HG03097 (cell line): ENCODE measurements at regions not wholly inside any gene's neighbourhood (a gene's known extent, or its start where the extent isn't known, plus 50 kb on each side); places are given as distances from the start of the nearest gene placed in this dataset.

ENCODE experiments used
- ATAC-seq: cut with Tn5 transposase; IDR thresholded peaks from one replicate; pipeline ENCODE4 v1.9.1; 2021; ENCODE audit not compliant: unreplicated experiment, low FRiP score

DNA sequence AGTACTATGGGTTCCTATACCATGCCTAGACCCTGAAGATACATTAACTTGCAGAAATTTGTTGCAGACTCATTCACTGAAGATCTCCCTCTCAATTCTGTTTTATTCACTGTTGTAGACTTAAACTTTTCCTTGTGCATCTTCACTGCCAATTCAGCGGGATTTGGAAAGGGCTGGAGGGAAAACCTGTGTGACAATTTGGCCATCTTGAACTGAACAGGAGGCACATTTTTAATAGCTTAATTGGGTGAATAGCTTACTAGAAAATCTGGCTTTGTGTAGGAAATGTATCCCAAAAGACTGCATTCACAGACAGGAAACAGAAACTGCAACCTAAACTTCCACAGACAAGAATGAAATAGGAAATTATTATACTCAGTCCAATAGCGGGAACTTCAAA is 512.3 kb downstream of the XIRP2 start:
- ATAC-seq: no peak

DNA sequence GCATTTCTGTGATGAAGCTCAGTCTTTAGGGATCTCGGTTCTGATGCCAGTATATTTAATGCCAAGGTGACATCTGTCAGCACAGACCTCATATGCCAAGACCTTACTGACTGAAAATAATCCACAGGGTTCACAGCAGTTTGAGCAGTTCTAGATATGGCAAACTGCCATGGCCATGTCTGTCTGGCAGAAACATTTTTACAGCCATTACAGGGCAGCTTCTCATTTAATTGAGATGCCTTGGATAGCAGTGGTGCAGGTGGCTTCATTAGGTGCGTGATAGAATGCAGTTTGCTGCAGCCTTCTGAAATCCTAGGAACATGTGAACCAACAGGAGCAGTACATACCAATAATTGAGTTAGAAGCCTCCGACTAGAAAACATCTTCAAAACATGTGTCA is 510.6 kb downstream of the XIRP2 start:
- no peak for ATAC-seq

DNA sequence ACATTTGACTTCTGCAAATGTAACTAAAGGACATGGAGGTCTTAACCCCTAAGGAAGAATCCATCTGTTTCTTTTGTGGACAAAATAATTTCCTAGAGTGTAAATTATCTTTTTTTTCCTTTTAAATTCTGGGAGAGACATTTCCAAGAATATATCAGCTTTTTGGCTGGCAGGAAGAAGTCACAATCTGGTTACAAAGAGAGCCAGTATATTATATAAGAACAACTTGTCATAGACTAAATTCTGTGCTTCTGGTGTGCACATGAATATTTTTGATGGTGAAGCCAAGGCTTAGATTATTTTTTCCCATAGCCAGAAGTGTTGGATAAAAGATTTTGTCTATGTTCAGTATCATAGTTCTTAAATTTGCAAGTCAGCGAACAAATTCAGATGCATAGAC is 500.6 kb downstream of the XIRP2 start:
- ATAC-seq: no peak

DNA sequence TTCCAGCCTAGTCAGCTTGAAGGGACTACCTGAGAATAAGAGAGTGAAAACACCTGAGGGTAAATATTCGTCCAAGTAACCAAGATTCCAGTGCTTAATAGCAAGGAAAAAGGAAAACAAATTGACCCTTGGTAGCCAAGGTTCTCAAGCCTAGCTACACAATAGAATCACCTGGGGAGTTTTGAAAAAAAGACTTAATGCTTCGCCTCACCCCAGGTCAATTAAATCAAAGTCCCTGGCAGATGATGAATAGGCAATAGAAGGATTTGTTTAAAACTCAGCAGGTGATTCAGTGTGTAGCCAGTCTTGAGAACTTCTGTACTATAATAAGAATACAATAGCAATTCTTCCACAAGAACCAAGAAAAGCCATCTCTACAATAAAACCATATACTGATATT is 500.2 kb downstream of the XIRP2 start:
- no peak for ATAC-seq

DNA sequence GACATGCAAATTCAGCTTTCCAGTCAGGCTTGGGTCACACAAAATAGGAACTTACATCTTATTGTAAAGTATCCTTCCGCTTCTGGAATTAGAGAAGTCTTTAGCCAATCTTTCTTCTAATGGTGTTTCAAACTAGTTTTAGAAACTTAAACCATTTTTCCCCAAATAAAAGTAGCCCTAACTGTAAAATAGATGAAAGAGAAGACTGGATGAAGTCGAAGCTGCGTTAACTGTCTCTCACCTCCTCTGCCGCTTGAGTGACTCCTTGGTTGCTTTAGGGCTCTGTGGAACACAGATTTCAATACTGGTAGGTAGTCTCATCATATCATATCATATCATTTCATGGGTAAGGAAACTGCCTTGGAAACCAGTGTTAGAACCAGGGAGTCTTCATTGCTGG is 498.4 kb downstream of the XIRP2 start:
- ATAC-seq: no peak

DNA sequence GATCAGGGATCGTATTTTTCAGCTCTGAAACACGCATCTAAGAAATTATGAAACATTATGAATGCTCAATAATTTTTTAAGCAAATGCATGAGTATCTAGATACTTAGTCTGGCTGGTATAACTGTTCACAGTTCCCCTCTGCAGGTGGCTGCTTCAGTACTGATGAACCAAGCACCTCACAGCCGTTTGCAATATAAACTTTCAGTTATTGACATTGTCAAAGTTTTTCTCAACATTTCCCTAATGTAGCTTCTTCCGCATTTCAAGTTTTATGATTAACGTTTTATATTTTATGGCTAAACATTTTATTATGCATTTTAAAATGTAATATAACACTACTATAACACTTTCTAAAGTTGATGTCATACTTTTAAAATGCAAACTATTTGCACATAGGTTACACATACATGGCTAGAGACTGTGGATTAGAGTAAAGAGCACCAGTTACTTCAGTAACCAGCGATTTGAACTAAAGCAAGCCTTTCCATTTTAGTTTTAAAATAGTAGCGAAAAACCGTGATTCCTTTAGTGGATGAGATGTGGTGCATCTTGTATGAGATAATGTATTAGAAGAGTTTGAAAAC is 495.4 kb downstream of the XIRP2 start:
- ATAC-seq: no peak

DNA sequence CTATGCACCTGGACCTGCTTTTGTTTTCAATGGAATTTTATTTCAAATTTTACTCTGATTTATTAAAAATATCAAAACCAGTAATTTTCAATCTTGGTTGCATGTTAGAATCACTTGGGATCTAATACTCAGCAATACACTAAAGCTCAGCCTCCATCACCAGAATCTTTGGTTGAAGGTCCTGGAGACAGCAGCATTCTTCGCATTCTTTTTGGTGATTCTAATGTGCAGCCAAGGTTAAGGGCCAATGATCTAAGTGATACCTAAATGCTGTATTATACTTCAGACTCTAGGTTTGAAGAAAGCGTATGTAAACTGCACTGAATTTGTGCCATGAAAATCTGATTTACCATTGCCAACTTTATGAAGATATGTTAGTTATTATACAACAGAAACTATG is 493.1 kb downstream of the XIRP2 start:
- ATAC-seq: no peak

DNA sequence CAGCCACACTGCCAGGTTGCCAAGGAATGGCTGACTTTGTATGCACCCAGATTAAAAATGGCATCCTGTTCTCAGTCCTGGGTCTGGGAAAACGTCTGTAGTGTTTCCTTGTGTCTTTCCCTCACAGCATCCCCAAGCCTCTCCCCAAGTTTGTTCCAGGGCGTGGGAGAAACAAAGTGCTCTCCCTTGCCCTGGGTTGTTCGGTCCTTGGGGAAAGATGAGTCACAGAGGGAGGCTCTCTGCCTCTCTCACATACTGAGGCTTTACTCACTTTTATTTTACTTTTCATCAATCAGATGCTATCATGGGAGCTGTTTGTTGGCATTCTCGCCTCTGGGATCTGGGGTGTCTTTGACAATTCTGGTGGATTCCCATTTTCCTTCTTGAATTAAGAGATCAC is 492.3 kb downstream of the XIRP2 start:
- no peak for ATAC-seq

DNA sequence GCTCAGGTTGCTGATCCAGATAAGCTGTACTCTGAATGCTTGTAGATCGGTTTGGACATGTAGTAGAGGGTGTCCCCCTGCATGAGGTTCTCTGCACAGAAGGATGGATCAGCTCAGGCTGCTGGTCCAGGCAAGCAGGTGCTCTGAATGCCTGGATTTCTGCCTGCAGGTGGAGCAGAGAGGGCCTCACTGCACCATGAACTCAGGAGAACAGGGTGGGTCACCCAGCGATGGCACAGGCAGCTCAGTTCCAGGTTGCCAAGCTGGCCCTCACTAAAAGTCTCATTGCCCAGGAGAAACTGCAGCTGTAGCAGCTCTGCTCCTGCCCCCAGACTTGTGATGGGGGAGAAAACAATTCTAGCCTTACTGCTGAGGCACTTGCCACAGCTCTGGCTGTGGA is 491.8 kb downstream of the XIRP2 start:
- no peak for ATAC-seq

DNA sequence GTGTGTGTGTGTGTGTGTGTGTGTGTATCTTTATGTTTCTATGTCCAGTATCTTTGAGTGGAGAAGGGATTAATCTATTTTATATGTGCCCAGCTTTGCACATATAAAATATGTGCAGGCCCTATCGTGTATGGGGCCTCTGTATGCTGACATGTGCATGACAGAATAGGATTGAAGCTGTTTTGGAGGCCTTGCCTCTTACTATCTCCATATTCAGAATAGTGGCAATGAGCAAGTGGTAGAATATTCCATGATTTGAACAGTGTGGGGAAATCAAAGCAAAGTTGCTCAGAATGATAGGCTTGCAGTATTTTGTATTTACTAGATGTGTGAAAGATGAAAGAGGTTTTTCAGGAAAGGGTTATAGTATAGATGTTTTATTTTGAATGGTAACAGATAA is 480.8 kb downstream of the XIRP2 start:
- ATAC-seq: no peak

DNA sequence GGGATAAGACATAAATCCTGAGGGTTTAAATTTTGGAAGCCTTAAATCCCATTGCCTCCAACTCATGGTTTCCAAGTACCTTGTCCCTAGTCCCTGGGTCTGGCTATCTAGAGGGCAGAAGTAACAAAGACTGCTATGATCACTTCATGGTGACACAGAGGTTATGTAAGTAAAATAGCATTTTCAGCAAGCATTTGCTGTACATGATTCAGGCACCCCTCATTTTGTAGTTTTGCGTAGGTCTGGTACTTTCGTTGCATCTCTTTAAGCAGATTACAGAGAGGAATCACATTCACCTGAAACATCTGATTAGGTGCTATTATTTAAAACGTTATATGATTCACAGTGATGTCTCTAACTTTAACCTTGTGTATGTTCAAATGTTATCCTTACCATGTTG is 480.1 kb downstream of the XIRP2 start:
- ATAC-seq: no peak

DNA sequence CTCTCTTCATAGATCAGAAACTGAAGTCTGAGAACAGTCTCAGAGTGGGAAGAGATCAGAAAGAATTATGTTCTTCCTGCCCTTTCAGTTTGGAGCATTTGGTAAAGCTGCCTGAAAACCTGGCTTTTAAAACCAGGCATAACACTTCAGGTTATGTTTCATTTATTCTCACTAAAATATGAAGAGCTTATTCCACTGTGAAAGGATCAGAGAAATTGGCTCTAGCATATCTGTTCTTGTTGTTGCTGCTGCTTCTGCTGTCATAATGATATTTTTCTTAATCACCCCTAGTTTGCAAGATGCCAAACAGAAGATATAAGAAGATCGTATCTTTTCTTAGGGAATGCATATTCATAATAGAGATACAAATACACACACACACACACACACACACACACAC is 476.9 kb downstream of the XIRP2 start:
- no peak for ATAC-seq

DNA sequence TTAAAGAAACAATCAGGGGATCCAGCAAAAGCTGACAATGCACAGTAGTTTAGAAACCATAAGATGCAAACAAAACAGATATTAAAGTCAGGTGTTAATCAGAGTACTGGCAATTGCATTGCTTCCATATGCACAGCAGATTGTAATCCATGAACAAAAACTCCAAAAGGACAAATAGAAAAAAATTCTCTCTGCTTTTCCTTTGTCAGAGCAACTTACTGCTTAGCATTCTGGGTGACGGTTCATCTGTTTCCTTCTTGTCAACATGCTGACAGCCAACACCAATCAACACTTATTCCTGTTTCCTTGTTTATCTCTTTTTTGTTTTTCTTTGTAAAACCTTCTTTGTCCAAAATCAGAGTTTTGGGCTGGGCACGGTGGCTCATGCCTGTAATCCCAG is 473.1 kb downstream of the XIRP2 start:
- no peak for ATAC-seq

DNA sequence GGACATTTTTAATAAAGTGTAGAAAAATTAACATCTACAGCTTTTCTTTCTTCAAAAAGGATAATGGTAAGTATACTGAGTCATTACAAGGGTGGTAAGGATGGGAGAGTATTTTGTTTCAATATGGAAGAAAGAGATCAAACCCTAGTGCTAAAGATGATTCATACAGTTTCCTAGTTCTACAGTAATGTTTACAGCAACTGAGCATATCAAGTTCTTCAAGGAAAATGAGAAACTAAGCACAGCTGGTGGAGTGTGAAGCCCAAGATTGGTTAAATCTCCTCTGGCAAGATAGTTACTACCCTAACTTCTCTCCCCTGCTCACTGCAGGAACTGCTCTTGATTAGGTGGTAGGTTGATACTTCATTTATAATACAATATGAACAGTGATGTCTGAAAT is 467.5 kb downstream of the XIRP2 start:
- no peak for ATAC-seq

DNA sequence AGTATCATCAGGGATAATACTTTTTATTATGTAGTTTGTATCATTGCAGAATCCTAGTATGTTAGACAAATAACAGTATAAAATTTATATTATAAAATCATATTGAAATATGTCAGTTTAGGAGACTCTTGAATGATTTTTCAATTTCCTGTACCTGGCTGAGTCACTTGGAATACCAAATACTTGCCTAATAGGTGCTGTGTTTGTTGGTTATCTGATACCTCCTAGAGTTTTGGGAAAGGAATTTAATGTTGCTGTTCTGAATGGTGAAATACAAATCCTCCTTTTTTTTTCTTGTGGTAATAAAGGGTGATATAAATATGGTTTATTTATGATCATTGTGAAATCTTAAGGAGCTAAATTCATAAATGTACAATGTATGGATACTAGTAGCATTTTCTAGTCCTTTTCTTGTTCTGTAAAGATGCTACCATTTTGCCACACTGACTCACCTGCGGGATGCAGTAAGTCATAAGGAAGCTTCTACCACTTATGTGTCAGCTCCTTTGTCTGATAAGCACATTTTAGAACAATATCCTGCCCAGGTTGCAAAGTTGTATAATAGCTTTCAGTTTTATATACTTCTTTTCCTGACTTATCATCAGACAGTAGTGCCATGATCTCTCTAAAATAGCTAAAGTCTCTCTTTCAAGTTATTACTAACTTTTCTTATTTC is 465.5 kb downstream of the XIRP2 start:
- ATAC-seq: no peak

DNA sequence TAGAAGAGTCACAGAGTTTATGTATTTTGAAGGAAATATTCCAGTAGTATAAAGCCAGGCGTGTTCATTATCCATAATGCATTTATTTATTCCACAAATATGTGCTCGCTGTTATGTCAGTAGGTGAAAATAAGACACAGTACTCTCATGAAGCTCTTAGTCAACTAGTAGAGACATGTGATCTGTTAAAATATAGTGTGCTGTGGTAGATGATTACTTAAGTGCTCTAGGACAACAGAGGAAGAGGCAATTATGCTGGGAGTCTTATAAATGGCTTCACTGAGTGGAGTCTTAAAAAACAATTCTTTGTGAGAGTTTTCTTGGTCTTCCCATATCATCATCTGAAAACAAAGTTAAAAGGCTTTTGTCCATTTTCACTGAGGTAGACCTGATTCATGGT is 457.3 kb downstream of the XIRP2 start:
- no peak for ATAC-seq

DNA sequence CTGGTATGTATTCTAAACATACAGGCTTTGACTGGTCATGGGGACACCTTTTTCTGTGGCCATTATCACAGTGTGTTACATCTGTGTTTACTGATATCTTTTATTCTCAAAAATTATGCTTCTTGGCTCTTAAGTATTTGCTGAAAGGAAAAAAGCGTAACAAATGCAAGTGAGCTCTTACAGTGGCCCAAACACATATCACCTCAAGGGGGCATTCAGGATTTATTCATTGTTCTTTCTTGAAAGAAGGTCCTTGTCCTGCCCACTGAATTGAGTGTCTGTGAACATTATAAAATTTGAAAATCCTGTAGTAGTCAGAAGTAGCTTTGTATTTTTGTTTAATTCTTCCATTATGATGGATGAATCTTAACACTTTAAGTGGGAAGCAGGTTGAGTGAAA is 454.5 kb downstream of the XIRP2 start:
- ATAC-seq: no peak

DNA sequence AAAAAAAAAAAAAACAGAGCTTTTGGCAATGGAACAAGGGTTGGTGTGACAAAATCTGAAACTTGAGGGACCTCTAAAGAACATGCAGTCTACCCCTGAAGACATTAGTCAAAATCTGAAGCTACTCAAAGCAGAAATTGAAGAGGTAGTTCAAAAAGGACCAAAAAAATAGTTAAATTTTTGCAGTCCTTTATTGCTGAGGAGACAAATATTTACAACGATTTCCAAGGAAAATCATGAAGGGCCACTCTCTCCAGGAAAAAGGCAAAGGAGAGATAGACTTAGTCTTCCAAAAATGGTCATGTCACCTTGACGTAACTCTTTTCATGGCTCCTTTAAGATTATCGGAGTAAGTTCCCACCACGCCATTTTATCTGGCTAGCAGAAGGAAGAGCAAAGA is 452.0 kb downstream of the XIRP2 start:
- ATAC-seq: no peak

DNA sequence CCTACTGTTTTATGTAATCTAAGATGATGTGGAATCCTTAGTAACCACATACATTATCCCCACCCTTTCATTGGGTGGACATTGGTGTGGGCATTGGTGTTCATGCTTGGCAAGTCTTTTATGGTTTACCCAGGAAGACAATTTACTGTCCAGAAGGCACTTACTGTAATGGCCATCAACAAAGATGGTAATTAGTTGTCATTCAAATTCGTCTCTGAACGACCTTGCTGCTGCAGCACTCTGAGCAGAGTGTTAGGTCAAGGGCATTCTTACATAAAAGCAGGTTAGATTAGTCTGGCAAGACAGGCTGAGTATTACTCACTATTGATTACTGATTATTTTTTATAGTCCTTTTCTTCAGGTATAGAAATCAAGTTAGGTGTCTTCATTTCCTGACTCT is 447.9 kb downstream of the XIRP2 start:
- ATAC-seq: no peak

DNA sequence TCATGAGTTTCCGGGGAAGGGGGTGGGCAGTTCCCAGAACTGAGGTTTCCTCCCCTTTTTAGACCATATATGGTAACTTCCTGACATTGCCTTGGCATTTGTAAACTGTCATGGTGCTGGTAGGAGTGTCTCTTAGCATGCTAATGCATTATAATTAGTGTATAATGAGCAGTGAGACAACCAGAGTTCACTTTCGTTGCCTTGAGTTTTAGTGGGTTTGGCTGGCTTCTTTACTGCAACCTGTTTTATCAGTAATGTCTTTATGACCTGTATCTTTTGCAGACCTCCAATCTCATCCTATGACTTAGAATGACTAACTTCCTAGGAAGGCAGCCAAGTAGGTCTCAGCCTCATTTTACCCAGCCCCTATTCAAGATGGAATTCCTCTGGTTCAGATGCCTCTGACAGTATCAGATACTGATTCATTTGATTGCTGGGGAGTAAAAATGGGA is 447.3 kb downstream of the XIRP2 start:
- no peak for ATAC-seq

DNA sequence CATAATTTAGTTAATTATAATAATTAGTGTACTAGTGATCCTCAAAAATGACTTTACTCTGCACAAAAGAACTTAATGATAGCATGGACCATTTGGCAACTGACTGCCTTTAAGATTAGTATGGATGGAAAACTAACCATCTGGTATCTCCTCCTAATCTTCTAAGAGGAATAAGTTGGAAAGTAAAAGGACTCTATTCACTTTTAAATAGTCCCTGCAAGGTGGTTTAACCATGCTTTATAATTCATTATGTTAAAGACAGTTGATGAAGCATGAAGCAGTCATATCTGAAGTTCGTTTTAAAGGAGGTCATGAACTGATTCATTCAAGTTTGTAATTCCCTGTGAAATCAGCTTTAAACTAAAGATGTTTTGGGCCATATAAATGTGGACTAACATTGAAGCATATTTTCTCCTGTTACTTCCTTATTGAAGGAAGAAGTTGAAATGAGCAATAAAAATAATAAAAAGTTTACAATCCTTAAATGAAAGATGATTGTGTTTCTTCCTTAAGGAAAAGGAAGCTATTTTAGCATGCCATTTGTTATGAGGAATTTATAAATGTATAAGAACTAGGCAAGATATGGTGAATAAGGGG is 446.0 kb downstream of the XIRP2 start:
- no peak for ATAC-seq

DNA sequence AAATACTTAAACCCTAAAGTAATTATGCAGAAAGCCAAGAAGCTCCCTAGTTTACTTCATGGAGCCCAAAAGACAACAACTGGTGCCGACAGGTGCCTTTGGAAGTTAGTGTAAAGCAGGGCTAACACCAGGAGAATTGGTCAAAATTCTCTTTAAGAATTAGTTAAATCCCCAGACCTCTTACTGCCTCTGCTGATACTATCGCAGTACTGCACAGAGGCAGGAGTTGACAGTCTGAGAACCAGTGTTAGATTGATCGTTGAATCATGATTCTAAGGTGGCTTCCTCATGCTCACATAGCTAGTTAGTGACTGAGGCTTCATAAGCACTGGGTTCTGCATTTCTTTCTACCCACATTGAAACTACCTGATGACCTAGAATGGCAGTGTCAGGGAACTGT is 445.0 kb downstream of the XIRP2 start:
- no peak for ATAC-seq
